Vagina (tissue), 2 donors: ENCODE measurements at regions not wholly inside any gene's neighbourhood (a gene's known extent, or its start where the extent isn't known, plus 50 kb on each side); places are given as distances from the start of the nearest gene placed in this dataset.

ENCODE experiments used
- POLR2A ChIP-seq, 2 donors: fragments of 450-650 bp; IDR thresholded peaks; one replicate each; pipeline ENCODE4 v1.6.1; 2017; ENCODE audit warnings: antibody characterized with exemption in 2 of 2, mild to moderate bottlenecking in 2 of 2, moderate library complexity in 2 of 2
- POLR2AphosphoS5 ChIP-seq, 2 donors: sonication (generic); formaldehyde crosslinking; IDR thresholded peaks; one replicate each; pipeline ENCODE4 v1.9.0; 2017; ENCODE audit warnings: antibody characterized with exemption in 2 of 2, mild to moderate bottlenecking in 2 of 2, low read depth in 1 of 2; ENCODE audit not compliant: insufficient read depth in 1 of 2
- TF ChIP-seq, protein P1 (sequence below), 3 experiments: fragments of 450-650 bp in 2 of 3; fragments of 200-600 bp in 1 of 3; sonication (generic) in 1 of 3; IDR thresholded peaks; one replicate each; pipeline ENCODE4 v1.5.1; 2017 to 2019; ENCODE audit warnings: antibody characterized with exemption in 3 of 3, mild to moderate bottlenecking in 2 of 3, moderate library complexity in 2 of 3

DNA sequence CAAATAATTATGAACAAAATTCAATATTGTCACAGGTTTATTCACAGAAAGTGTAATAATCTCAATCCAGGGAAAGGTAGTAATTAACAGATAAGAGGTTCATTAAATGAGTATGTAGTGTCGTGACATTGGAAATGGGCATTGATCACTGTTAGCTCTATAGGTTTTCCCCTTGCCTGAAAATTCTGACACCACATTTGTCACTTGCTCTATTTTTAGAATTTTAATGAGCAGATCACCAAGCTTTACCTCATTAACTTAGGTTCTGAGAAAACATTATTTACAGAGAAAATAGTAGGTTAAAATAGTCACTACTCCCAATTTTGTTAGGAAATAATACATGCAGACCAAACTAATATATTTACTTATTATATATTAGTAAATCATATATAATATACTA, 344.0 kb downstream of the DSC3 start:
- TF ChIP-seq, protein P1, sequence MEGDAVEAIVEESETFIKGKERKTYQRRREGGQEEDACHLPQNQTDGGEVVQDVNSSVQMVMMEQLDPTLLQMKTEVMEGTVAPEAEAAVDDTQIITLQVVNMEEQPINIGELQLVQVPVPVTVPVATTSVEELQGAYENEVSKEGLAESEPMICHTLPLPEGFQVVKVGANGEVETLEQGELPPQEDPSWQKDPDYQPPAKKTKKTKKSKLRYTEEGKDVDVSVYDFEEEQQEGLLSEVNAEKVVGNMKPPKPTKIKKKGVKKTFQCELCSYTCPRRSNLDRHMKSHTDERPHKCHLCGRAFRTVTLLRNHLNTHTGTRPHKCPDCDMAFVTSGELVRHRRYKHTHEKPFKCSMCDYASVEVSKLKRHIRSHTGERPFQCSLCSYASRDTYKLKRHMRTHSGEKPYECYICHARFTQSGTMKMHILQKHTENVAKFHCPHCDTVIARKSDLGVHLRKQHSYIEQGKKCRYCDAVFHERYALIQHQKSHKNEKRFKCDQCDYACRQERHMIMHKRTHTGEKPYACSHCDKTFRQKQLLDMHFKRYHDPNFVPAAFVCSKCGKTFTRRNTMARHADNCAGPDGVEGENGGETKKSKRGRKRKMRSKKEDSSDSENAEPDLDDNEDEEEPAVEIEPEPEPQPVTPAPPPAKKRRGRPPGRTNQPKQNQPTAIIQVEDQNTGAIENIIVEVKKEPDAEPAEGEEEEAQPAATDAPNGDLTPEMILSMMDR (IDR thresholded peaks at IDR 0.05), result no peak
- no peak for TF ChIP-seq POLR2AphosphoS5 (IDR thresholded peaks at IDR 0.05; ENCODE audit: insufficient read depth in 1 of 2, low read depth in 1 of 2)
- no peak for TF ChIP-seq POLR2A (IDR thresholded peaks at IDR 0.05)
